ENCODE measurements at regions not wholly inside any gene's neighbourhood (a gene's known extent, or its start where the extent isn't known, plus 50 kb on each side); places are given as distances from the start of the nearest gene placed in this dataset.

DNA sequence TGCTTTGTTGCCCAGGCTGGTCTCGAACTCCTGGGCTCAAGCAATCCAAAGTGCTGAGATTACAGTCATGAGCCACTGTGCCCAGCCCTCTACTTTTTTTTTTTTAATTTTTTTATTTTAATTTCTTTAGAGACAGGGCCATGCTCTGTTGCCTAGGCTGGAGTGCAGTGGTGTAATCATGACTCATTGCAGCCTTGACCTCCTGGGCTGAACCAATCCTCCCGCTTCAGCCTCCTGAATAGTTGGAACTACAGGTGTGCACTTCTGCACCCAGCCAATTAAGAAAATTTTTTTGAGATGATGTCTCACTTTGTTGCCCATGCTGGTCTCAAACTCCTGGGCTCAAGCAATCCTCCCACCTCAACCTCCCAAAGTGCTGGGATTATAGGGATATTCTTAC lies 528.6 kb downstream of the GATA3 start:
- TF ChIP-seq, protein P1, sequence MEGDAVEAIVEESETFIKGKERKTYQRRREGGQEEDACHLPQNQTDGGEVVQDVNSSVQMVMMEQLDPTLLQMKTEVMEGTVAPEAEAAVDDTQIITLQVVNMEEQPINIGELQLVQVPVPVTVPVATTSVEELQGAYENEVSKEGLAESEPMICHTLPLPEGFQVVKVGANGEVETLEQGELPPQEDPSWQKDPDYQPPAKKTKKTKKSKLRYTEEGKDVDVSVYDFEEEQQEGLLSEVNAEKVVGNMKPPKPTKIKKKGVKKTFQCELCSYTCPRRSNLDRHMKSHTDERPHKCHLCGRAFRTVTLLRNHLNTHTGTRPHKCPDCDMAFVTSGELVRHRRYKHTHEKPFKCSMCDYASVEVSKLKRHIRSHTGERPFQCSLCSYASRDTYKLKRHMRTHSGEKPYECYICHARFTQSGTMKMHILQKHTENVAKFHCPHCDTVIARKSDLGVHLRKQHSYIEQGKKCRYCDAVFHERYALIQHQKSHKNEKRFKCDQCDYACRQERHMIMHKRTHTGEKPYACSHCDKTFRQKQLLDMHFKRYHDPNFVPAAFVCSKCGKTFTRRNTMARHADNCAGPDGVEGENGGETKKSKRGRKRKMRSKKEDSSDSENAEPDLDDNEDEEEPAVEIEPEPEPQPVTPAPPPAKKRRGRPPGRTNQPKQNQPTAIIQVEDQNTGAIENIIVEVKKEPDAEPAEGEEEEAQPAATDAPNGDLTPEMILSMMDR (IDR thresholded peaks at IDR 0.05; ENCODE audit: low read length), result no peak
- no peak for TF ChIP-seq EZH2 (IDR thresholded peaks at IDR 0.05; ENCODE audit: borderline replicate concordance, low read length)
